Ovary (tissue), 7 donors: ENCODE measurements at regions not wholly inside any gene's neighbourhood (a gene's known extent, or its start where the extent isn't known, plus 50 kb on each side); places are given as distances from the start of the nearest gene placed in this dataset.

ENCODE experiments used
- DNase-seq, 5 donors: peaks; one replicate each; pipeline ENCODE4 v3.0.0-alpha.2; 2019 to 2020
- H3K27ac ChIP-seq, 2 donors: fragments of 200-600 bp; one replicate each; pipeline versions ENCODE4 v1.5.1 to v1.8.0; 2019 to 2022
- H3K27me3 ChIP-seq: fragments of 200-600 bp; one replicate; pipeline ENCODE4 v1.8.0; 2022
- H3K36me3 ChIP-seq: fragments of 200-600 bp; sonication (generic); one replicate; pipeline ENCODE4 v1.5.1; 2019
- H3K4me1 ChIP-seq: one replicate; pipeline ENCODE4 v1.8.1; 2013; ENCODE audit warnings: mild to moderate bottlenecking, moderate library complexity; ENCODE audit not compliant: insufficient read depth
- H3K4me3 ChIP-seq: fragments of 200-600 bp; sonication (generic); one replicate; pipeline ENCODE4 v1.5.1; 2017
- H3K9me3 ChIP-seq, 2 donors: fragments of 200-600 bp in 1 of 2; sonication (generic) in 1 of 2; one replicate each; pipeline versions ENCODE4 v1.5.1 to v1.8.1; 2013 to 2019; ENCODE audit warnings: mild to moderate bottlenecking in 1 of 2, moderate library complexity in 1 of 2
- CTCF ChIP-seq, 3 donors: fragments of 450-650 bp in 2 of 3; fragments of 200-600 bp in 1 of 3; IDR thresholded peaks; one replicate each; pipeline versions ENCODE4 v1.5.1 to v1.8.0; 2016 to 2022; ENCODE audit warnings: antibody characterized with exemption in 3 of 3, mild to moderate bottlenecking in 1 of 3
- EP300 ChIP-seq: sonication (generic); formaldehyde crosslinking; IDR thresholded peaks from one replicate; pipeline ENCODE4 v1.6.1; 2017; ENCODE audit warnings: antibody characterized with exemption
- POLR2A ChIP-seq: fragments of 450-650 bp; IDR thresholded peaks from one replicate; pipeline ENCODE4 v1.6.1; 2017; ENCODE audit warnings: antibody characterized with exemption, mild to moderate bottlenecking, moderate library complexity
- WGBS, 3 donors: extraction: QIAGEN DNeasy Blood & Tissue Kit in 1 of 3; methylation state at CpG; one replicate each; pipeline versions ENCODE4 v1.1.5 to v1.1.7; 2013 to 2017; 5-methylcytosine and 5-hydroxymethylcytosine counted together
- intact Hi-C, 4 donors: fragments of 100-400 bp; cut with DNase I; formaldehyde crosslinking; loops; one replicate each; pipeline versions ENCODE4 v1.11.0 to v1.15.1; 2022 to 2023
- donor health status: DM: no; HTN: no; CAD: no; lungs with moderate emphysema.
- donor health status: DM: no; HTN: no; CAD: no.
- donor health status: Bipolar disorder and iron deficiency.
- donor health status: DM: no; HTN: no; CAD: no.
- donor health status: DM: yes; HTN: yes; CAD: no.

DNA sequence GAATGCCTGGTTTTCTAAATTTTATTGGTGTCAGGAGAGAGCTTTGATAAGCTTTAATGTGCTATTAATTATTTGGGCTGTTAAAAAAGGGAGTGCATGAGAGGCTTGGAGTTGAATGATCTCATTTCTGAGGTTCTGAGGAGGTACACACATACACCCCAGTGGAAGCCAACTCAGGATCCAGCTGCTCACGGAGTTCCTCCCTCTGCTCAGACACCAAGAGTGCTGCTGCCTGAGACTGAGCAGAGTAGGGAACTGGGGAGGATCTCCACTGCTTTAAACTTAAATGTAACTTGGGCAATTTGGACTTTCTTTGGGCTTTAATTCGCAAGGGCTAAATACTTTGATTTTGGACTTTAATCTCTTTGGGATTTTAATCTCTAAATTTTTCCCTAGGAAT is 414.4 kb upstream of the CADM1 start:
- Histone ChIP-seq H3K9me3 (peaks cover 0 to 3% of the 10 kb centered on the region in 2 donors), H3K36me3 (no peaks in the 10 kb centered on the region), H3K4me3 (no peak overlapping the region), H3K27me3 (no peaks in the 10 kb centered on the region), H3K27ac (no peak overlapping the region), H3K4me1 (no peaks in the 10 kb centered on the region)
- intact Hi-C loops: no loop called here
- TF ChIP-seq POLR2A: no peak
- DNase-seq: no peak
- 19 to 40% (median 29%) methylated on average over 2 of the region's 2 CpGs for WGBS, 3 donors

DNA sequence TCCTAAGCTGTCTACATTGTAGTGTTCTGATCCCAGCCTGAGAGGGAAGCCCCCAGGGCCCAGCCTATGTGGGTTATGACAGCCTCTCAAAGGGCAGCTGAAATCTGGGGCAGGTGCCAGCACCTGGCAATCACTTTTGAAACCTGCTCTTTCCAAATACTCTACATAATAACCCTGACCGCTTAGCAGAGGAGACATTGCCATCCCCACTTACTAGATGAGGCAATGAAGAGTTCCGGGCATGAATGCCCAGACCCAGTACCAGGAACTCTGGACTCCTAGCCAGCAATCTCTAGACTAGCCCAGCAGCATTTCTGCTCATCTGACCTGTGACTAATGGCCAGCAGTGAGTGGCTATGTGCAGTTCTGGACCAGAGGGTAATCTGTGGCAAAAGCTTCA is 412.4 kb upstream of the CADM1 start:
- no peak overlapping the region for H3K27ac ChIP-seq
- no peaks in the 10 kb centered on the region for H3K36me3 ChIP-seq
- no peak for DNase-seq
- TF ChIP-seq EP300 (no peak), CTCF (IDR thresholded peaks at IDR 0.05) (no peak)
- no peak overlapping the region for H3K4me3 ChIP-seq
- 45 to 94% (median 70%) methylated on average over 2 of the region's 2 CpGs for WGBS, 3 donors
- no peaks in the 10 kb centered on the region for H3K27me3 ChIP-seq
- H3K4me1 ChIP-seq: no peaks in the 10 kb centered on the region
- H3K9me3 ChIP-seq: no peaks in the 10 kb centered on the region
- intact Hi-C loops: no loop called here

GRCh38 chr11:115912484-115912945 is 408.3 kb upstream of the CADM1 start:
- Histone ChIP-seq H3K36me3 (no peaks in the 10 kb centered on the region), H3K9me3 (no peaks in the 10 kb centered on the region), H3K27ac (no peak overlapping the region), H3K27me3 (no peaks in the 10 kb centered on the region), H3K4me3 (no peak overlapping the region), H3K4me1 (no peaks in the 10 kb centered on the region)
- intact Hi-C loops: no loop called here
- TF ChIP-seq CTCF (IDR thresholded peaks at IDR 0.05) (no peak), POLR2A (no peak), EP300 (no peak)
- WGBS, 3 donors: 90 to 99% (median 95%) methylated on average over 2 of the region's 2 CpGs
- DNase-seq: no peak

- H3K4me3 ChIP-seq: no peak overlapping the region
- 63 to 71% (median 70%) methylated on average over 14 of the region's 14 CpGs for WGBS, 3 donors
- H3K4me1 ChIP-seq: no peaks in the 10 kb centered on the region
- DNase-seq: no peak
- H3K36me3 ChIP-seq: no peaks in the 10 kb centered on the region
- no peaks in the 10 kb centered on the region for H3K9me3 ChIP-seq
- no peaks in the 10 kb centered on the region for H3K27me3 ChIP-seq
- TF ChIP-seq EP300 (no peak), CTCF (IDR thresholded peaks at IDR 0.05) (no peak), POLR2A (no peak)
- H3K27ac ChIP-seq: no peak overlapping the region
- intact Hi-C loops: no loop called here
Observed at GRCh38 chr11:115911613-115912346, 407.6 kb upstream of the CADM1 start.

GRCh38 chr11:115910379-115910778 is 406.2 kb upstream of the CADM1 start:
- no peaks in the 10 kb centered on the region for H3K27me3 ChIP-seq
- intact Hi-C loops: no loop called here
- TF ChIP-seq EP300 (no peak), POLR2A (no peak), CTCF (IDR thresholded peaks at IDR 0.05) (no peak)
- H3K9me3 ChIP-seq: no peaks in the 10 kb centered on the region
- DNase-seq: no peak
- H3K36me3 ChIP-seq: no peaks in the 10 kb centered on the region
- H3K27ac ChIP-seq: no peak overlapping the region
- H3K4me1 ChIP-seq: no peaks in the 10 kb centered on the region
- H3K4me3 ChIP-seq: no peak overlapping the region
- WGBS, 3 donors: 47 to 49% (median 48%) methylated on average over 1 of the region's 1 CpG
